Endothelial cell of umbilical vein (primary cell): ENCODE measurements at regions not wholly inside any gene's neighbourhood (a gene's known extent, or its start where the extent isn't known, plus 50 kb on each side); places are given as distances from the start of the nearest gene placed in this dataset.

Source experiments
- CTCF ChIP-seq, 2 donors: IDR thresholded peaks; 1 replicate in 1 of 2; 2 replicates in 1 of 2; pipeline ENCODE4 v1.5.1; 2011; ENCODE audit warnings: low read length in 2 of 2, mild to moderate bottlenecking in 2 of 2, moderate library complexity in 2 of 2, control low read depth in 1 of 2, inconsistent platforms in 1 of 2, low read depth in 1 of 2; ENCODE audit not compliant: insufficient read depth in 1 of 2; ENCODE audit errors: extremely low read depth in 1 of 2
- EZH2 ChIP-seq: IDR thresholded peaks from 2 replicates; pipeline ENCODE4 v1.6.1; 2012; ENCODE audit warnings: borderline replicate concordance, low read depth, mild to moderate bottlenecking, moderate library complexity, low read length, inconsistent platforms; ENCODE audit not compliant: severe bottlenecking
- FOS ChIP-seq: IDR thresholded peaks from 2 replicates; pipeline ENCODE4 v1.6.1; 2011; ENCODE audit warnings: mild to moderate bottlenecking, low read length, moderate library complexity, borderline replicate concordance; ENCODE audit not compliant: insufficient read depth
- GATA2 ChIP-seq: IDR thresholded peaks from 2 replicates; pipeline ENCODE4 v1.7.0; 2011; ENCODE audit warnings: low read depth, mild to moderate bottlenecking, moderate library complexity, mixed read lengths, low read length; ENCODE audit not compliant: insufficient read length, insufficient read depth
- JUN ChIP-seq: IDR thresholded peaks from 2 replicates; pipeline ENCODE4 v1.6.1; 2011; ENCODE audit warnings: borderline replicate concordance, low read depth; ENCODE audit not compliant: insufficient read length, insufficient read depth
- MAX ChIP-seq: IDR thresholded peaks from 2 replicates; pipeline ENCODE4 v1.6.1; 2011; ENCODE audit not compliant: insufficient read depth, insufficient read length
- MYC ChIP-seq: IDR thresholded peaks from one replicate; pipeline ENCODE4 v1.6.1; 2011; ENCODE audit warnings: mild to moderate bottlenecking, low read depth, low read length
- POLR2A ChIP-seq: IDR thresholded peaks from 2 replicates; pipeline ENCODE4 v1.6.1; 2012; ENCODE audit warnings: low read depth, mild to moderate bottlenecking, control low read depth, low read length
- POLR2AphosphoS5 ChIP-seq: IDR thresholded peaks from 2 replicates; pipeline ENCODE4 v1.6.1; 2012; ENCODE audit warnings: low read depth, mild to moderate bottlenecking, control low read depth, low read length, moderate library complexity; ENCODE audit not compliant: insufficient read depth

DNA sequence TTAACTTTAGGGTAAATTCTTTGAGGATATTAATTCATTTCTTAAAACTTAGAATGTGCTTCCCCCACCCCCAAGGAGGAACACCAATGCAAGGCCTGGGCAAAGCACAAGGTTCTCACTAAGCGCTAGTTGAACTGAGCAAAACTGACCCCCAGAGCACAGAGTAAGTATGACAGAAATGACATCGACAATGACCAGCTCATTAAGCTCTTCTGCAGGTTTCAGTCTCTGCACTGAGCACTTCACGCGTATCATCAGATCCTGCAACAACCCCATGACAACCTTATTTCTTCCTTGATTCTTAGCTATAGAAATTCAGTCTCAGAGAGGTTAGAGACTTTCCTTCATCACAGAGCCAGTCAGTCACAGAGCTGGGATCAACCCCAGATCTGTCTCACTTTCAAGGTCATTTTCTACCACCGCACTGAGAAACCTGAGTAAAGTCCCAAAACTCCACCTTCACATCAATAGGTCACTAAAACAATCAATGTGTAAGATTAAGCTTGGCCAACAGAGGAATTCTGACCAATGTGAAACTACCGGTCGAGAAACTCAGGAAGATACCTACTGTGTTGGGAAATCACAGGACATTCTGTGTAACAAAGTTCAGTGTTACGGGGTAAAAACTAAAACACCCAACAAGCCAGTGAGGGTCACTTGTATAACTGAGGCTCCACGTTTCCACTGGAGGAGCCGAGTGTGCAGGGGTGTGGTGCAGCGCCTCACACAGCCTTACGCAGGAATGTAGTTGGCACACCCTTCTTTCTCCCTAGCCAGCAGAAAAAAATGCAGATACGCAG, 129.0 kb upstream of the FOXQ1 start:
- TF ChIP-seq CTCF (IDR thresholded peaks at IDR 0.05; ENCODE audit: extremely low read depth in 1 of 2, insufficient read depth in 1 of 2, low read depth in 1 of 2, low read length in 2 of 2) = no peak
- TF ChIP-seq EZH2 = no peak
- no peak for TF ChIP-seq FOS
- TF ChIP-seq POLR2A = no peak
- no peak for TF ChIP-seq POLR2AphosphoS5
- TF ChIP-seq MAX = no peak
- no peak for TF ChIP-seq GATA2
- TF ChIP-seq JUN = no peak
- TF ChIP-seq MYC = no peak
